ENCODE measurements at regions not wholly inside any gene's neighbourhood (a gene's known extent, or its start where the extent isn't known, plus 50 kb on each side); places are given as distances from the start of the nearest gene placed in this dataset.

DNA sequence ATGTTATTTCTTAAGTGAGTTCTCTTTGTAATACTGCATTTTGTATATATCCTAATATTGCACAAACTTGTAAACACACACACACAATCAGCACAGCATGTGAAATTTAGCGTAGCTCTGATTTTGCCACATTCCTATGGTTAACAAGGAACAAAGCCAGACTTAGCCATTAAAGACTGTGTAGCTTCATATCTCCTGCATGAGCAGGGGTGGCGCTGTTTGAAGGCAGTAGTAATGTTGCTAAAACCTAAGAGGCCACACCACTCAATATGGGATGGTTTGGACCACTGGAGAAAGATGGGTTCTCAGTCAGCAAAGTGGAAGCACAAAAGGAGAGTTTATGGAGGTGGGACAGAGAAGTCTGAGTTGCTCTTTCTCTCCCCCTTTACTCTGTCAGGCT is 61.1 kb upstream of the RND3 start:
- TF ChIP-seq ARNTL (CRISPR knock-in tag; IDR thresholded peaks at IDR 0.05; ENCODE audit: borderline replicate concordance, low read depth) (no peak), ZNF565 (CRISPR knock-in tag; conservative IDR thresholded peaks at IDR 0.05; ENCODE audit: low read depth) (no peak), ESRRG (CRISPR knock-in tag; IDR thresholded peaks at IDR 0.05) (no peak), ISL1 (CRISPR knock-in tag; IDR thresholded peaks at IDR 0.05) (no peak), BACH2 (CRISPR knock-in tag; IDR thresholded peaks at IDR 0.05; ENCODE audit: borderline replicate concordance) (no peak), OSR1 (CRISPR knock-in tag; IDR thresholded peaks at IDR 0.05) (no peak), ZFP30 (CRISPR knock-in tag; IDR thresholded peaks at IDR 0.05) (no peak), RARB (CRISPR knock-in tag; IDR thresholded peaks at IDR 0.05) (no peak), ZNF8 (CRISPR knock-in tag; IDR thresholded peaks at IDR 0.05) (no peak), PPARA (CRISPR knock-in tag; IDR thresholded peaks at IDR 0.05; ENCODE audit: borderline replicate concordance) (no peak), SNAI2 (CRISPR knock-in tag; IDR thresholded peaks at IDR 0.05) (no peak), TCF4 (CRISPR knock-in tag; IDR thresholded peaks at IDR 0.05; ENCODE audit: borderline replicate concordance) (no peak), ZFP3 (CRISPR knock-in tag; IDR thresholded peaks at IDR 0.05) (no peak), GLIS3 (CRISPR knock-in tag; IDR thresholded peaks at IDR 0.05) (no peak)
- TF ChIP-seq, protein P1, sequence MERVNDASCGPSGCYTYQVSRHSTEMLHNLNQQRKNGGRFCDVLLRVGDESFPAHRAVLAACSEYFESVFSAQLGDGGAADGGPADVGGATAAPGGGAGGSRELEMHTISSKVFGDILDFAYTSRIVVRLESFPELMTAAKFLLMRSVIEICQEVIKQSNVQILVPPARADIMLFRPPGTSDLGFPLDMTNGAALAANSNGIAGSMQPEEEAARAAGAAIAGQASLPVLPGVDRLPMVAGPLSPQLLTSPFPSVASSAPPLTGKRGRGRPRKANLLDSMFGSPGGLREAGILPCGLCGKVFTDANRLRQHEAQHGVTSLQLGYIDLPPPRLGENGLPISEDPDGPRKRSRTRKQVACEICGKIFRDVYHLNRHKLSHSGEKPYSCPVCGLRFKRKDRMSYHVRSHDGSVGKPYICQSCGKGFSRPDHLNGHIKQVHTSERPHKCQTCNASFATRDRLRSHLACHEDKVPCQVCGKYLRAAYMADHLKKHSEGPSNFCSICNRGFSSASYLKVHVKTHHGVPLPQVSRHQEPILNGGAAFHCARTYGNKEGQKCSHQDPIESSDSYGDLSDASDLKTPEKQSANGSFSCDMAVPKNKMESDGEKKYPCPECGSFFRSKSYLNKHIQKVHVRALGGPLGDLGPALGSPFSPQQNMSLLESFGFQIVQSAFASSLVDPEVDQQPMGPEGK (CRISPR knock-in tag; IDR thresholded peaks at IDR 0.05; ENCODE audit: borderline replicate concordance): no peak
- TF ChIP-seq, protein P2, sequence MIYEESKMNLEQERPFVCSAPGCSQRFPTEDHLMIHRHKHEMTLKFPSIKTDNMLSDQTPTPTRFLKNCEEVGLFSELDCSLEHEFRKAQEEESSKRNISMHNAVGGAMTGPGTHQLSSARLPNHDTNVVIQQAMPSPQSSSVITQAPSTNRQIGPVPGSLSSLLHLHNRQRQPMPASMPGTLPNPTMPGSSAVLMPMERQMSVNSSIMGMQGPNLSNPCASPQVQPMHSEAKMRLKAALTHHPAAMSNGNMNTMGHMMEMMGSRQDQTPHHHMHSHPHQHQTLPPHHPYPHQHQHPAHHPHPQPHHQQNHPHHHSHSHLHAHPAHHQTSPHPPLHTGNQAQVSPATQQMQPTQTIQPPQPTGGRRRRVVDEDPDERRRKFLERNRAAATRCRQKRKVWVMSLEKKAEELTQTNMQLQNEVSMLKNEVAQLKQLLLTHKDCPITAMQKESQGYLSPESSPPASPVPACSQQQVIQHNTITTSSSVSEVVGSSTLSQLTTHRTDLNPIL (CRISPR knock-in tag; IDR thresholded peaks at IDR 0.05; ENCODE audit: low read depth): no peak
- TF ChIP-seq, protein P3, sequence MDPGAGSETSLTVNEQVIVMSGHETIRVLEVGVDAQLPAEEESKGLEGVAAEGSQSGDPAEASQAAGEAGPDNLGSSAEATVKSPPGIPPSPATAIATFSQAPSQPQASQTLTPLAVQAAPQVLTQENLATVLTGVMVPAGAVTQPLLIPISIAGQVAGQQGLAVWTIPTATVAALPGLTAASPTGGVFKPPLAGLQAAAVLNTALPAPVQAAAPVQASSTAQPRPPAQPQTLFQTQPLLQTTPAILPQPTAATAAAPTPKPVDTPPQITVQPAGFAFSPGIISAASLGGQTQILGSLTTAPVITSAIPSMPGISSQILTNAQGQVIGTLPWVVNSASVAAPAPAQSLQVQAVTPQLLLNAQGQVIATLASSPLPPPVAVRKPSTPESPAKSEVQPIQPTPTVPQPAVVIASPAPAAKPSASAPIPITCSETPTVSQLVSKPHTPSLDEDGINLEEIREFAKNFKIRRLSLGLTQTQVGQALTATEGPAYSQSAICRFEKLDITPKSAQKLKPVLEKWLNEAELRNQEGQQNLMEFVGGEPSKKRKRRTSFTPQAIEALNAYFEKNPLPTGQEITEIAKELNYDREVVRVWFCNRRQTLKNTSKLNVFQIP (CRISPR knock-in tag; IDR thresholded peaks at IDR 0.05; ENCODE audit: borderline replicate concordance, low read depth): no peak

DNA sequence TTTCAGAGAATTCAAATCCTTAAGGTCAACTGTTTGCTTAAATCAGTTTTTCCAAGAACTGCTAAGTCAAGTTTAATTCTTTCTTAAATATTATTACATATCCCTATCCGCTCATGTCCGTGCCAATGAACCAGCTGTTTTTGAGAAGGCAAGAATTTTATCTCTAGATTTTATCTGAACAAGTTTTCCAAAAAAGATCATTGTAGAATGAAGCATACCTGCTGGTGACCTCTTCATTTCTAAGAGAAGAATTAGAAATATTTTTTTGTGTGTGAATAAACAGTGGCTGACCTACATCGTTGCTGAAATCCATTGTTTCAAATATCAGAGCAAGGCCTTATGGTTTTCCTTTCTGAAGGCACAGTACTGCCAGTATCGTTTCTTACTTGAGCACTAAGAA is 58.4 kb upstream of the RND3 start:
- TF ChIP-seq ISL1 (CRISPR knock-in tag; IDR thresholded peaks at IDR 0.05): no peak
- no peak for TF ChIP-seq CSDC2 (CRISPR knock-in tag; IDR thresholded peaks at IDR 0.05)
- TF ChIP-seq ZNF565 (CRISPR knock-in tag; conservative IDR thresholded peaks at IDR 0.05; ENCODE audit: low read depth): no peak
- no peak for TF ChIP-seq TCF4 (CRISPR knock-in tag; IDR thresholded peaks at IDR 0.05; ENCODE audit: borderline replicate concordance)
- TF ChIP-seq, protein P4, sequence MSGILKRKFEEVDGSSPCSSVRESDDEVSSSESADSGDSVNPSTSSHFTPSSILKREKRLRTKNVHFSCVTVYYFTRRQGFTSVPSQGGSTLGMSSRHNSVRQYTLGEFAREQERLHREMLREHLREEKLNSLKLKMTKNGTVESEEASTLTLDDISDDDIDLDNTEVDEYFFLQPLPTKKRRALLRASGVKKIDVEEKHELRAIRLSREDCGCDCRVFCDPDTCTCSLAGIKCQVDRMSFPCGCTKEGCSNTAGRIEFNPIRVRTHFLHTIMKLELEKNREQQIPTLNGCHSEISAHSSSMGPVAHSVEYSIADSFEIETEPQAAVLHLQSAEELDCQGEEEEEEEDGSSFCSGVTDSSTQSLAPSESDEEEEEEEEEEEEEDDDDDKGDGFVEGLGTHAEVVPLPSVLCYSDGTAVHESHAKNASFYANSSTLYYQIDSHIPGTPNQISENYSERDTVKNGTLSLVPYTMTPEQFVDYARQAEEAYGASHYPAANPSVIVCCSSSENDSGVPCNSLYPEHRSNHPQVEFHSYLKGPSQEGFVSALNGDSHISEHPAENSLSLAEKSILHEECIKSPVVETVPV (CRISPR knock-in tag; IDR thresholded peaks at IDR 0.05): no peak
- TF ChIP-seq, protein P3 (CRISPR knock-in tag; IDR thresholded peaks at IDR 0.05; ENCODE audit: borderline replicate concordance, low read depth): no peak
- TF ChIP-seq, protein P1 (CRISPR knock-in tag; IDR thresholded peaks at IDR 0.05; ENCODE audit: borderline replicate concordance): no peak
- TF ChIP-seq TOX (CRISPR knock-in tag; IDR thresholded peaks at IDR 0.05; ENCODE audit: borderline replicate concordance): no peak

More for the DNA sequence above, 61.1 kb upstream of the RND3 start:
- ATAC-seq: peak; percentile 77; the same call in 2 of the 3 replicates

DNA sequence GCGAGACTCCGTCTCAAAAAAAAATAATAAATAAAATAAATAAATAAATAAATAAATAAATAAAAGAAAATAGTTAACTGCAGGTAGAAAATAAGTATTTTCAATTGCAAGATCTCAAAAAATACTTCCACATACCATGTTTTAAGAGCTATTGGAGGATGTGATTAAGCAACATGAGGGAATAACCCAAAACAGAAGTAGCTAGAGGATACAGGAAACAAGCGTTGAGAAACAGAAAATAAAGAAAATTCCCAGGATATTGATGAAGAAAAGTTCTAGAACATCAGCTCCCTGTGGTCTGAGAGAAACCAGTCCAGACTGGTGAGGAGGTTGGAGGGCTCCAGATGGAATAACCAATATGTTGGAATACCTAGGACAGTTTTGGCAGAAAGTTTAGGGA is 57.3 kb upstream of the RND3 start:
- no peak for ATAC-seq
- TF ChIP-seq, protein P1 (CRISPR knock-in tag; IDR thresholded peaks at IDR 0.05; ENCODE audit: borderline replicate concordance): no peak
- TF ChIP-seq TCF4 (CRISPR knock-in tag; IDR thresholded peaks at IDR 0.05; ENCODE audit: borderline replicate concordance): no peak
- TF ChIP-seq, protein P4 (CRISPR knock-in tag; IDR thresholded peaks at IDR 0.05): no peak

More for the DNA sequence above, 58.4 kb upstream of the RND3 start:
- ATAC-seq: no peak
